ENCODE measurements at regions not wholly inside any gene's neighbourhood (a gene's known extent, or its start where the extent isn't known, plus 50 kb on each side); places are given as distances from the start of the nearest gene placed in this dataset.

- DNase-seq (ENCODE audit: low read depth): no peak
- TF ChIP-seq CTCF (conservative IDR thresholded peaks at IDR 0.05; ENCODE audit: low read depth, low read length): no peak
- H3K4me3 ChIP-seq (ENCODE audit: low read depth, low read length): no peak overlapping the region
These were observed 114.8 kb downstream of the IL12A start for GRCh38 chr3:160103397-160103796.

GRCh38 chr3:160105907-160106584 is 117.4 kb downstream of the IL12A start:
- no peak for TF ChIP-seq CTCF (conservative IDR thresholded peaks at IDR 0.05; ENCODE audit: low read depth, low read length)
- no peak for DNase-seq (ENCODE audit: low read depth)
- no peak overlapping the region for H3K4me3 ChIP-seq (ENCODE audit: low read depth, low read length)

- no peak overlapping the region for H3K4me3 ChIP-seq (ENCODE audit: low read depth, low read length)
- no peak for DNase-seq (ENCODE audit: low read depth)
- TF ChIP-seq CTCF (conservative IDR thresholded peaks at IDR 0.05; ENCODE audit: low read depth, low read length): no peak
These were observed 118.0 kb upstream of the C3orf80 start for GRCh38 chr3:160106905-160107861.

GRCh38 chr3:160108362-160108761 is 116.9 kb upstream of the C3orf80 start:
- no peak for TF ChIP-seq CTCF (conservative IDR thresholded peaks at IDR 0.05; ENCODE audit: low read depth, low read length)
- no peak for DNase-seq (ENCODE audit: low read depth)
- no peak overlapping the region for H3K4me3 ChIP-seq (ENCODE audit: low read depth, low read length)

GRCh38 chr3:160112481-160112880 is 112.7 kb upstream of the C3orf80 start:
- DNase-seq (ENCODE audit: low read depth): no peak
- TF ChIP-seq CTCF (conservative IDR thresholded peaks at IDR 0.05; ENCODE audit: low read depth, low read length): no peak

GRCh38 chr3:160112996-160113395 is 112.2 kb upstream of the C3orf80 start:
- no peak for TF ChIP-seq CTCF (conservative IDR thresholded peaks at IDR 0.05; ENCODE audit: low read depth, low read length)
- H3K4me3 ChIP-seq (ENCODE audit: low read depth, low read length): no peak overlapping the region
- no peak for DNase-seq (ENCODE audit: low read depth)

More at GRCh38 chr3:160112481-160112880, 112.7 kb upstream of the C3orf80 start:
- no peak overlapping the region for H3K4me3 ChIP-seq (ENCODE audit: low read depth, low read length)

All from choroid plexus epithelial cell (primary cell).